MM.1S (cell line): ENCODE measurements at regions not wholly inside any gene's neighbourhood (a gene's known extent, or its start where the extent isn't known, plus 50 kb on each side); places are given as distances from the start of the nearest gene placed in this dataset.

Experiments
- DNase-seq: peaks from one replicate; pipeline ENCODE4 v3.0.0-alpha.2; 2015
- H2AFZ ChIP-seq: fragments of 300-600 bp; sonication (generic); 2 replicates; pipeline ENCODE4 v1.6.0; 2016; ENCODE audit warnings: antibody characterized with exemption, low read length
- H3F3A ChIP-seq: fragments of 300-600 bp; sonication (generic); 2 replicates; pipeline ENCODE4 v1.6.1; 2016; ENCODE audit warnings: mild to moderate bottlenecking, antibody characterized with exemption, low read length, moderate library complexity, mixed read lengths; ENCODE audit not compliant: insufficient read depth
- H3K27ac ChIP-seq: fragments of 300-600 bp; sonication (generic); 2 replicates; pipeline ENCODE4 v1.5.1; 2016; ENCODE audit warnings: mild to moderate bottlenecking, low read length
- H3K27me3 ChIP-seq: fragments of 300-600 bp; sonication (generic); replicated peaks from 2 replicates; pipeline ENCODE4 v1.6.0; 2016; ENCODE audit warnings: low read length; ENCODE audit not compliant: insufficient read depth
- H3K36me3 ChIP-seq: fragments of 300-600 bp; sonication (generic); replicated peaks from 2 replicates; pipeline ENCODE4 v1.6.1; 2016; ENCODE audit warnings: mild to moderate bottlenecking, low read length, mixed read lengths; ENCODE audit not compliant: insufficient read depth
- H3K4me1 ChIP-seq: fragments of 300-600 bp; sonication (generic); 2 replicates; pipeline ENCODE4 v1.6.1; 2016; ENCODE audit warnings: low read length, mixed read lengths
- H3K4me2 ChIP-seq: fragments of 300-600 bp; sonication (generic); 2 replicates; pipeline ENCODE4 v1.6.0; 2016; ENCODE audit warnings: low read depth, low read length
- H3K4me3 ChIP-seq: fragments of 300-600 bp; sonication (generic); 2 replicates; pipeline ENCODE4 v1.5.1; 2016; ENCODE audit warnings: low read length, mixed read lengths
- H3K79me2 ChIP-seq: fragments of 300-600 bp; sonication (generic); 2 replicates; pipeline ENCODE4 v1.6.1; 2016; ENCODE audit warnings: mixed run types, low read length, mixed read lengths
- H3K9ac ChIP-seq: fragments of 300-600 bp; sonication (generic); 2 replicates; pipeline ENCODE4 v1.6.1; 2016; ENCODE audit warnings: low read length, mixed read lengths
- H3K9me2 ChIP-seq: fragments of 300-600 bp; sonication (generic); replicated peaks from 2 replicates; pipeline ENCODE4 v1.6.1; 2016; ENCODE audit warnings: mild to moderate bottlenecking, low read length, mixed read lengths; ENCODE audit not compliant: insufficient read depth
- H3K9me3 ChIP-seq: fragments of 300-600 bp; sonication (generic); replicated peaks from 2 replicates; pipeline ENCODE4 v1.6.1; 2016; ENCODE audit warnings: mild to moderate bottlenecking, low read length, mixed read lengths; ENCODE audit not compliant: insufficient read depth
- H4K20me1 ChIP-seq: fragments of 300-600 bp; sonication (generic); 2 replicates; pipeline ENCODE4 v1.6.1; 2016; ENCODE audit warnings: mild to moderate bottlenecking, low read length, moderate library complexity, mixed read lengths; ENCODE audit not compliant: insufficient read depth
- CTCF ChIP-seq: fragments of 300-600 bp; sonication (generic); IDR thresholded peaks from 2 replicates; pipeline ENCODE4 v1.5.1; 2016; ENCODE audit warnings: antibody characterized with exemption, low read length, mixed read lengths
- EZH2 ChIP-seq: fragments of 300-600 bp; sonication (generic); optimal IDR thresholded peaks from 2 replicates; pipeline ENCODE3; 2017; ENCODE audit warnings: low read depth, mild to moderate bottlenecking, antibody characterized with exemption, low read length, mixed read lengths
- EZH2phosphoT487 ChIP-seq: fragments of 300-600 bp; sonication (generic); IDR thresholded peaks from 2 replicates; pipeline ENCODE4 v1.6.1; 2018; ENCODE audit warnings: antibody characterized with exemption, low read length

- Histone ChIP-seq H3K9me2 (no peaks in the 10 kb centered on the region), H3K36me3 (no peaks in the 10 kb centered on the region), H3F3A (no peaks in the 10 kb centered on the region), H3K79me2 (no peaks in the 10 kb centered on the region), H4K20me1 (no peaks in the 10 kb centered on the region), H3K4me3 (no peak overlapping the region), H2AFZ (no peak overlapping the region), H3K27ac (no peak overlapping the region), H3K27me3 (no peaks in the 10 kb centered on the region), H3K4me1 (no peaks in the 10 kb centered on the region), H3K9me3 (no peaks in the 10 kb centered on the region), H3K9ac (no peak overlapping the region), H3K4me2 (no peak overlapping the region)
- no peak for DNase-seq
- TF ChIP-seq CTCF: no peak
- no peak for TF ChIP-seq EZH2phosphoT487
- no peak for TF ChIP-seq EZH2
These were observed 163.2 kb upstream of the MRPS30 start for GRCh38 chr5:44645502-44645901.

- H3K79me2 ChIP-seq: no peaks in the 10 kb centered on the region
- H3K9me3 ChIP-seq: no peaks in the 10 kb centered on the region
- no peak overlapping the region for H3K27ac ChIP-seq
- no peaks in the 10 kb centered on the region for H3F3A ChIP-seq
- H3K4me3 ChIP-seq: no peak overlapping the region
- no peaks in the 10 kb centered on the region for H3K27me3 ChIP-seq
- H3K4me1 ChIP-seq: no peaks in the 10 kb centered on the region
- H2AFZ ChIP-seq: no peak overlapping the region
- no peaks in the 10 kb centered on the region for H4K20me1 ChIP-seq
- H3K36me3 ChIP-seq: no peaks in the 10 kb centered on the region
- H3K9ac ChIP-seq: no peak overlapping the region
- no peak for DNase-seq
- H3K4me2 ChIP-seq: no peak overlapping the region
- H3K9me2 ChIP-seq: no peaks in the 10 kb centered on the region
- TF ChIP-seq EZH2 (no peak), EZH2phosphoT487 (no peak), CTCF (no peak)
These were observed 164.1 kb upstream of the MRPS30 start for GRCh38 chr5:44644628-44645027.

GRCh38 chr5:44641820-44642219 is 166.9 kb upstream of the MRPS30 start:
- DNase-seq: no peak
- Histone ChIP-seq H3F3A (no peaks in the 10 kb centered on the region), H3K4me1 (no peaks in the 10 kb centered on the region), H3K36me3 (no peaks in the 10 kb centered on the region), H3K4me3 (no peak overlapping the region), H3K9me3 (no peaks in the 10 kb centered on the region), H3K9me2 (no peaks in the 10 kb centered on the region), H3K79me2 (no peaks in the 10 kb centered on the region), H4K20me1 (no peaks in the 10 kb centered on the region), H2AFZ (no peak overlapping the region), H3K27me3 (no peaks in the 10 kb centered on the region), H3K27ac (no peak overlapping the region), H3K4me2 (no peak overlapping the region), H3K9ac (no peak overlapping the region)
- TF ChIP-seq CTCF (no peak), EZH2 (no peak), EZH2phosphoT487 (no peak)
